ENCODE measurements at regions not wholly inside any gene's neighbourhood (a gene's known extent, or its start where the extent isn't known, plus 50 kb on each side); places are given as distances from the start of the nearest gene placed in this dataset.

DNA sequence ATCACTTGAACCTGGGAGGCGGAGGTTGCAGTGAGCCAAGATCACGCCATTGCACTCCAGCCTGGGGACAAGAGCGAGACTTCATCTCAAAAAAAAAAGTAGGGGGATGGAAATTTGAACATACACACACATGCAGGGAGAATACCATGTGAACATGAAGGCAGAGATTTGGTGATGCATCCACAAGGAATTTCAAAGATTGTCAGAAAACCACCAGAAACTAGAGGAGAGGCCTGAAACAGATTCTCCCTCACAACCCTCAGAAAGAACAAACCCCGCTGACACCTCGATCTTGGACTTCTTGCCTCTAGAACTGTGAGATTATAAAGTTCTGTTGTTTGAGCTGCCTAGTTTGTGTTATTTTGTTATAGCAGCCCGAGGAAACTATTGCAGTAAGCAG is 125.5 kb downstream of the GPX5 start:
- intact Hi-C loops (cut with DNase I) = no loop called here
- ATAC-seq (no peak), DNase-seq (no peak)
- TF ChIP-seq, protein P1, sequence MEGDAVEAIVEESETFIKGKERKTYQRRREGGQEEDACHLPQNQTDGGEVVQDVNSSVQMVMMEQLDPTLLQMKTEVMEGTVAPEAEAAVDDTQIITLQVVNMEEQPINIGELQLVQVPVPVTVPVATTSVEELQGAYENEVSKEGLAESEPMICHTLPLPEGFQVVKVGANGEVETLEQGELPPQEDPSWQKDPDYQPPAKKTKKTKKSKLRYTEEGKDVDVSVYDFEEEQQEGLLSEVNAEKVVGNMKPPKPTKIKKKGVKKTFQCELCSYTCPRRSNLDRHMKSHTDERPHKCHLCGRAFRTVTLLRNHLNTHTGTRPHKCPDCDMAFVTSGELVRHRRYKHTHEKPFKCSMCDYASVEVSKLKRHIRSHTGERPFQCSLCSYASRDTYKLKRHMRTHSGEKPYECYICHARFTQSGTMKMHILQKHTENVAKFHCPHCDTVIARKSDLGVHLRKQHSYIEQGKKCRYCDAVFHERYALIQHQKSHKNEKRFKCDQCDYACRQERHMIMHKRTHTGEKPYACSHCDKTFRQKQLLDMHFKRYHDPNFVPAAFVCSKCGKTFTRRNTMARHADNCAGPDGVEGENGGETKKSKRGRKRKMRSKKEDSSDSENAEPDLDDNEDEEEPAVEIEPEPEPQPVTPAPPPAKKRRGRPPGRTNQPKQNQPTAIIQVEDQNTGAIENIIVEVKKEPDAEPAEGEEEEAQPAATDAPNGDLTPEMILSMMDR (IDR thresholded peaks at IDR 0.05) = no peak
- H3K27ac ChIP-seq = no peak overlapping the region
- no peaks in the 10 kb centered on the region for H3K9me3 ChIP-seq
- WGBS, 3 donors = 91 to 94% (median 91%) methylated on average over 6 of the region's 6 CpGs
- H3K4me1 ChIP-seq = no peaks in the 10 kb centered on the region
- no peak overlapping the region for H3K4me3 ChIP-seq
- peaks cover 0 to 42% (median 0%) of the 10 kb centered on the region in 3 donors for H3K27me3 ChIP-seq (ENCODE audit: insufficient read depth in 3 of 3, low read length in 2 of 3)
- no peaks in the 10 kb centered on the region for H3K36me3 ChIP-seq (ENCODE audit: insufficient read depth in 1 of 2, low read depth in 1 of 2)

DNA sequence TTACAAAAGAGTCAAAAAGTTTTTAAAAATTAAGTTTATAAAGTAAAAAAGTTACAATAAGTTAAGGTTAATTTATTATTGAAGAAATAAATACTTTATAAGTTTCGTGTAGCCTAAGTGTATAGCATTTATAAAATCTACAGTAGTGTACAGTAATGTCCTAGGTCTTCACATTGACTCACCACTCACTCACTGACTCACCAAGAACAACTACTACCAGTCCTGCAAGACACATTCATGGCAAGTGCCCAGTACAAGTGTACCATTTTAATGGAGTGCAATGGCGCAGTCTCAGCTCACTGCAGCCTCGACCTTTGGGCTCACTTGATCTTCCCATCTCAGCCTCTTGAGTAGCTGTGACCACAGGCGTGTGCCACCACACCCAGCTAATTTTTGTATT is 128.2 kb downstream of the GPX5 start:
- no peak overlapping the region for H3K4me3 ChIP-seq
- peaks cover 2 to 41% (median 3%) of the 10 kb centered on the region in 3 donors for H3K27me3 ChIP-seq (ENCODE audit: insufficient read depth in 3 of 3, low read length in 2 of 3)
- H3K9me3 ChIP-seq = no peaks in the 10 kb centered on the region
- no peaks in the 10 kb centered on the region for H3K36me3 ChIP-seq (ENCODE audit: insufficient read depth in 1 of 2, low read depth in 1 of 2)
- H3K27ac ChIP-seq = no peak overlapping the region
- 88 to 92% (median 90%) methylated on average over 4 of the region's 4 CpGs for WGBS, 3 donors
- TF ChIP-seq, protein P1 (IDR thresholded peaks at IDR 0.05) = no peak
- intact Hi-C loops (cut with DNase I) = no loop called here
- ATAC-seq (no peak), DNase-seq (no peak)
- no peaks in the 10 kb centered on the region for H3K4me1 ChIP-seq

DNA sequence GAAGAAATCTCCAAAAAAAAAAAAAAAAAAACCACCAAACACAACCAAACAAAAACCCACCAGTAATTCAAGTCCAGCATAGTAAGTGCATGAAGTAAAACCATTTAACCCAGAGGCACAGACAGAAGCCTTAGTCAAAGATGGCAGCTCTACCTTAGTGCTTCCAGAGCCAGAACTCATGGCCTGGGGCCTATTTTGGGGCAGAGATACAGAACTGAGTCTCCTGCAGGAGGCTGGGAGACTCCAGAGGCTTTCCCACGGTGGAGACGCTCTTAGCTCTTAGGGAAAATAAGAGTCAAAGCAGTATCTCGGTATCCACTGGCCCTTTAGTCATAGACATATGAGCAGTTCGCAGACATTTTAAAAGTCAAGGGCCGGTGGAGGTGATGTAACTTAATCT is 129.5 kb downstream of the GPX5 start:
- Histone ChIP-seq H3K27ac (no peak overlapping the region), H3K9me3 (no peaks in the 10 kb centered on the region), H3K4me1 (no peaks in the 10 kb centered on the region), H3K27me3 (ENCODE audit: insufficient read depth in 3 of 3, low read length in 2 of 3) (peaks cover 4 to 46% (median 6%) of the 10 kb centered on the region in 3 donors), H3K4me3 (no peak overlapping the region), H3K36me3 (ENCODE audit: insufficient read depth in 1 of 2, low read depth in 1 of 2) (no peaks in the 10 kb centered on the region)
- TF ChIP-seq, protein P1 (IDR thresholded peaks at IDR 0.05) = no peak
- DNase-seq = no peak
- ATAC-seq = no peak
- intact Hi-C loops (cut with DNase I) = no loop called here
- 66 to 75% (median 73%) methylated on average over 5 of the region's 5 CpGs for WGBS, 3 donors

DNA sequence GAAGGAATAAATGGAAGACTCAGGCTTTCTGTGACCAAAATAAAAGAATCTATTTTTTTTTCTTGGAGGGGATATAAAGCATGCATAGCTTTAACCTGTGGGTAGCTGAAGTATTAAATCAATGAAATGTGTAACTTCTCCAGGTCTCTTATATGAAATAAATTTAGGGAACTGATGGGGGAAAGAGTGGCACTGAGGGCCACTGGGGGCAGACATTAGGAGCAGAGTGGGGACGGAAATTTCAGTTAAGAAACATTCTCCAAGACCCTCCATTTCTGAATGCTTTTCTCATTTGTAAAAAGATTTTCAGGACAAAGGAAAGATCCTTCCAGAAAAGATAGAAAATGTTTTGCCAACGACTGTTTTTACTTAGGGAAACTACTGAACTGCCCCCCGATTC is 131.0 kb downstream of the GPX5 start:
- H3K4me3 ChIP-seq = no peak overlapping the region
- no peaks in the 10 kb centered on the region for H3K9me3 ChIP-seq
- TF ChIP-seq, protein P1 (IDR thresholded peaks at IDR 0.05) = no peak
- WGBS, 3 donors = 26 to 29% (median 27%) methylated on average over 3 of the region's 3 CpGs
- H3K4me1 ChIP-seq = no peaks in the 10 kb centered on the region
- H3K27me3 ChIP-seq (ENCODE audit: insufficient read depth in 3 of 3, low read length in 2 of 3) = peaks cover 4 to 42% (median 6%) of the 10 kb centered on the region in 3 donors
- no peak for DNase-seq
- intact Hi-C loops (cut with DNase I) = no loop called here
- ATAC-seq = no peak
- H3K27ac ChIP-seq = no peak overlapping the region
- H3K36me3 ChIP-seq (ENCODE audit: insufficient read depth in 1 of 2, low read depth in 1 of 2) = no peaks in the 10 kb centered on the region

DNA sequence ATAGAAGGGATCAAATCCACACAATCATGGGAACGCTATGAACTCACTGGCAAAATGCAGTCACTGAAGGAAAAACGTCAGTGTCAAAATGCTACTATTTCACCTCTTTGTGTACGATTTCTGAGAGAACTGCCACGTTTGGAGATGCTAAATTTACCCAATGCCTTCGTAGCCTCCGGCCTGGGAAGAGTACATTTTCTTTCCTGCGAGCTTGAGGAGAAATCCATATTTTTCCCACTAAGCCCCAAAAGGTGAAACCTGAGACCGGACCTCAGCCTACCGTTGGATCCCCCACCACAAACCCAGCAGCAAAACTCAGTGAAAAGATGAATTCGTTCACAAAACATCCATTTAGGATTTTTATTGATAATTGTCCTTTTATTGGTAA is 131.7 kb downstream of the GPX5 start:
- peaks cover 4 to 38% (median 6%) of the 10 kb centered on the region in 3 donors for H3K27me3 ChIP-seq (ENCODE audit: insufficient read depth in 3 of 3, low read length in 2 of 3)
- no peak for ATAC-seq
- WGBS, 3 donors = 3 to 4% (median 4%) methylated on average over 10 of the region's 10 CpGs

More for the DNA sequence above, 131.7 kb downstream of the GPX5 start:
- H3K4me3 ChIP-seq = peak overlapping the region; percentile 51
- TF ChIP-seq, protein P1 (IDR thresholded peaks at IDR 0.05) = no peak
- H3K27ac ChIP-seq = no peak overlapping the region
- intact Hi-C loops (cut with DNase I) = no loop called here
- no peaks in the 10 kb centered on the region for H3K9me3 ChIP-seq
- no peaks in the 10 kb centered on the region for H3K36me3 ChIP-seq (ENCODE audit: insufficient read depth in 1 of 2, low read depth in 1 of 2)
- H3K4me1 ChIP-seq = no peaks in the 10 kb centered on the region
- no peak for DNase-seq

Data from psoas muscle (tissue), 7 donors.